IMR-90 (cell line): ENCODE measurements at regions not wholly inside any gene's neighbourhood (a gene's known extent, or its start where the extent isn't known, plus 50 kb on each side); places are given as distances from the start of the nearest gene placed in this dataset.

Source experiments
- ATAC-seq: fragments of 200-7000 bp; cut with Tn5 transposase; 2 replicates; pipeline ENCODE4 v1.9.1; 2020; ENCODE audit warnings: low read depth, mild to moderate bottlenecking, moderate library complexity
- BruUV-seq: library from RNA; stranded (reverse); fragments of 400-500 nt; replicated peaks from 2 replicates; lab custom pipeline; 2021; lab: Mats Ljungman, UMichigan
- CTCF ChIA-PET: fragments of 300-600 bp; formaldehyde crosslinking; extraction: SDS; loops from one replicate; lab custom pipeline; 2021; ENCODE audit warnings: antibody characterized with exemption; lab: Yijun Ruan, JAX
- POLR2A ChIA-PET: fragments of 300-600 bp; sonication (Branson Sonifier 250); formaldehyde crosslinking; loops from one replicate; lab custom pipeline; 2022; ENCODE audit warnings: antibody characterized with exemption; ENCODE audit not compliant: unreplicated experiment; lab: Charles Lee
- DNase-seq: peaks from one replicate; pipeline ENCODE4 v3.0.0; 2013
- H2AFZ ChIP-seq: replicated peaks from 2 replicates; pipeline ENCODE3; 2013; ENCODE audit warnings: low read length, mild to moderate bottlenecking; ENCODE audit not compliant: poor library complexity
- H2AK5ac ChIP-seq: 2 replicates; pipeline ENCODE4 v1.6.1; 2013; ENCODE audit warnings: low read depth, low read length, inconsistent platforms
- H2AK9ac ChIP-seq: replicated peaks from 2 replicates; pipeline ENCODE3; 2013; ENCODE audit warnings: mild to moderate bottlenecking, low read depth, low read length, moderate library complexity; ENCODE audit not compliant: poor library complexity
- H2BK120ac ChIP-seq: 2 replicates; pipeline ENCODE4 v1.6.1; 2013; ENCODE audit warnings: low read depth, low read length, inconsistent platforms
- H2BK15ac ChIP-seq: 3 replicates; pipeline ENCODE4 v1.6.1; 2013; ENCODE audit warnings: low read depth, low read length, inconsistent platforms
- H2BK20ac ChIP-seq: 2 replicates; pipeline ENCODE4 v1.6.1; 2013; ENCODE audit warnings: low read depth, mild to moderate bottlenecking, inconsistent platforms, low read length, moderate library complexity
- H2BK5ac ChIP-seq: 2 replicates; pipeline ENCODE4 v1.6.1; 2013; ENCODE audit warnings: mild to moderate bottlenecking, low read depth, low read length, inconsistent platforms; ENCODE audit not compliant: poor library complexity, severe bottlenecking
- H3K14ac ChIP-seq: replicated peaks from 2 replicates; pipeline ENCODE4 v1.6.1; 2013; ENCODE audit warnings: low read depth, low read length, inconsistent platforms
- H3K18ac ChIP-seq: 2 replicates; pipeline ENCODE4 v1.6.1; 2013; ENCODE audit warnings: low read depth, low read length, control low read depth
- H3K23ac ChIP-seq: 2 replicates; pipeline ENCODE4 v1.6.1; 2013; ENCODE audit warnings: low read depth, low read length, inconsistent platforms
- H3K27ac ChIP-seq: 2 replicates; pipeline ENCODE4 v1.5.1; 2013; ENCODE audit warnings: mild to moderate bottlenecking, control low read depth, low read length; ENCODE audit not compliant: insufficient read depth
- H3K27me3 ChIP-seq: 2 replicates; pipeline ENCODE4 v1.6.1; 2013; ENCODE audit warnings: low read length; ENCODE audit not compliant: control insufficient read depth, insufficient read depth
- H3K36me3 ChIP-seq: 2 replicates; pipeline ENCODE4 v1.6.1; 2013; ENCODE audit warnings: low read length, mixed read lengths; ENCODE audit not compliant: control insufficient read depth, insufficient read depth
- H3K4ac ChIP-seq: 2 replicates; pipeline ENCODE4 v1.6.1; 2013; ENCODE audit warnings: low read depth, low read length, inconsistent platforms
- H3K4me1 ChIP-seq: 2 replicates; pipeline ENCODE4 v1.6.1; 2013; ENCODE audit warnings: low read length, mixed read lengths; ENCODE audit not compliant: control insufficient read depth, insufficient read depth
- H3K4me2 ChIP-seq: 2 replicates; pipeline ENCODE4 v1.6.1; 2013; ENCODE audit warnings: low read depth, mild to moderate bottlenecking, control low read depth, low read length, moderate library complexity
- H3K4me3 ChIP-seq: 2 replicates; pipeline ENCODE4 v1.5.1; 2013; ENCODE audit warnings: low read depth, mild to moderate bottlenecking, control low read depth, low read length, moderate library complexity; ENCODE audit not compliant: insufficient read depth
- H3K56ac ChIP-seq: 2 replicates; pipeline ENCODE4 v1.6.1; 2013; ENCODE audit warnings: low read length, inconsistent platforms; ENCODE audit not compliant: insufficient read depth; ENCODE audit errors: extremely low read depth
- H3K79me1 ChIP-seq, 2 experiments: 2 replicates each; pipeline ENCODE4 v1.6.1; 2013; ENCODE audit warnings: low read length in 2 of 2, inconsistent platforms in 1 of 2, low read depth in 1 of 2
- H3K9ac ChIP-seq: 2 replicates; pipeline ENCODE4 v1.6.1; 2013; ENCODE audit warnings: low read depth, low read length, control low read depth
- H3K9me1 ChIP-seq: 2 replicates; pipeline ENCODE4 v1.6.1; 2013; ENCODE audit warnings: low read length, inconsistent platforms; ENCODE audit not compliant: insufficient read depth
- H3K9me3 ChIP-seq: 2 replicates; pipeline ENCODE4 v1.6.1; 2013; ENCODE audit warnings: low read length; ENCODE audit not compliant: control insufficient read depth, insufficient read depth
- H4K20me1 ChIP-seq: 2 replicates; pipeline ENCODE4 v1.6.1; 2013; ENCODE audit warnings: low read length, inconsistent platforms; ENCODE audit not compliant: insufficient read depth
- H4K5ac ChIP-seq: 2 replicates; pipeline ENCODE4 v1.6.1; 2013; ENCODE audit warnings: mild to moderate bottlenecking, low read depth, low read length, control low read depth
- H4K8ac ChIP-seq, 2 experiments: 2 replicates each; pipeline ENCODE4 v1.6.1; 2013; ENCODE audit warnings: low read depth in 2 of 2, low read length in 2 of 2, control low read depth in 1 of 2, inconsistent platforms in 1 of 2
- H4K91ac ChIP-seq: 2 replicates; pipeline ENCODE4 v1.6.1; 2013; ENCODE audit warnings: low read depth, low read length, inconsistent platforms; ENCODE audit not compliant: insufficient read depth
- MXI1 ChIP-seq: IDR thresholded peaks from 2 replicates; pipeline ENCODE4 v1.6.1; 2012; ENCODE audit warnings: low read depth, mild to moderate bottlenecking, low read length, moderate library complexity, borderline replicate concordance
- WGBS, 2 experiments: methylation state at CpG; one replicate each; pipeline versions ENCODE4 v1.1.5 to v1.1.7; 2013; ENCODE audit warnings: missing lambda C conversion rate in 2 of 2; ENCODE audit not compliant: insufficient read length in 1 of 2; ENCODE audit errors: extremely low coverage in 2 of 2; 5-methylcytosine and 5-hydroxymethylcytosine counted together
- dilution Hi-C: fragments of 300-500 bp; cut with HindIII; formaldehyde crosslinking; loops from one replicate; pipeline ENCODE4 v1.14.3; 2018; ENCODE audit warnings: low sequenced_read_pairs; ENCODE audit not compliant: unreplicated experiment
- in situ Hi-C: fragments of 300-500 bp; cut with MboI; formaldehyde crosslinking; loops from 3 replicates; pipeline ENCODE4 v1.14.3; 2019; ENCODE audit warnings: low sequenced_read_pairs, inconsistent platforms, mixed read lengths
- intact Hi-C: fragments of 100-400 bp; cut with micrococcal nuclease; formaldehyde crosslinking; loops from 2 replicates; pipeline ENCODE4 v1.10.0; 2022

GRCh38 chr4:66691101-66691500 lies 854.2 kb downstream of the CENPC start:
- Histone ChIP-seq H4K5ac (no peak overlapping the region), H3K23ac (no peak overlapping the region), H2BK15ac (no peak overlapping the region), H3K14ac (no peak overlapping the region), H3K18ac (no peak overlapping the region), H4K8ac (no peak overlapping the region), H3K27me3 (no peaks in the 10 kb centered on the region), H3K36me3 (no peaks in the 10 kb centered on the region), H3K27ac (no peak overlapping the region), H2BK20ac (no peak overlapping the region), H3K4ac (no peak overlapping the region), H2AK5ac (no peak overlapping the region), H3K56ac (no peak overlapping the region), H3K9ac (no peak overlapping the region), H4K20me1 (no peaks in the 10 kb centered on the region), H3K4me3 (no peak overlapping the region), H2AK9ac (no peak overlapping the region), H2AFZ (no peak overlapping the region), H3K9me3 (no peaks in the 10 kb centered on the region), H2BK120ac (no peak overlapping the region), H3K4me1 (no peaks in the 10 kb centered on the region), H3K9me1 (no peaks in the 10 kb centered on the region), H4K91ac (no peak overlapping the region), H3K4me2 (no peak overlapping the region), H3K79me1 (no peaks in the 10 kb centered on the region), H2BK5ac (no peak overlapping the region)
- in situ Hi-C loops = no loop called here
- no CpG with 5 or more reads among the region's 4 CpGs for WGBS, 2 experiments
- dilution Hi-C loops = no loop called here
- ATAC-seq (no peak), DNase-seq (no peak)
- no TSS peak for BruUV-seq
- CTCF ChIA-PET = no interaction called here
- intact Hi-C loops = no loop called here
- TF ChIP-seq MXI1 = no peak
- POLR2A ChIA-PET = no interaction called here
